Activated T-cell treated with anti-CD3 and anti-CD28 coated beads, Interleukin-2, amount 50 U/mL, for 1 hour (primary cell): ENCODE measurements at regions not wholly inside any gene's neighbourhood (a gene's known extent, or its start where the extent isn't known, plus 50 kb on each side); places are given as distances from the start of the nearest gene placed in this dataset.
A peak's percentile ranks its signal among the peaks of the same experiment; 100 is the strongest.
"Not testable (repeated sequence)": the region's sequence is repeated elsewhere in the genome, so short reads cannot be mapped to it uniquely, and the experiment has no call there.

Source experiments
- DNase-seq: peaks from one replicate; pipeline ENCODE4 v3.0.0-alpha.2; 2020

DNA sequence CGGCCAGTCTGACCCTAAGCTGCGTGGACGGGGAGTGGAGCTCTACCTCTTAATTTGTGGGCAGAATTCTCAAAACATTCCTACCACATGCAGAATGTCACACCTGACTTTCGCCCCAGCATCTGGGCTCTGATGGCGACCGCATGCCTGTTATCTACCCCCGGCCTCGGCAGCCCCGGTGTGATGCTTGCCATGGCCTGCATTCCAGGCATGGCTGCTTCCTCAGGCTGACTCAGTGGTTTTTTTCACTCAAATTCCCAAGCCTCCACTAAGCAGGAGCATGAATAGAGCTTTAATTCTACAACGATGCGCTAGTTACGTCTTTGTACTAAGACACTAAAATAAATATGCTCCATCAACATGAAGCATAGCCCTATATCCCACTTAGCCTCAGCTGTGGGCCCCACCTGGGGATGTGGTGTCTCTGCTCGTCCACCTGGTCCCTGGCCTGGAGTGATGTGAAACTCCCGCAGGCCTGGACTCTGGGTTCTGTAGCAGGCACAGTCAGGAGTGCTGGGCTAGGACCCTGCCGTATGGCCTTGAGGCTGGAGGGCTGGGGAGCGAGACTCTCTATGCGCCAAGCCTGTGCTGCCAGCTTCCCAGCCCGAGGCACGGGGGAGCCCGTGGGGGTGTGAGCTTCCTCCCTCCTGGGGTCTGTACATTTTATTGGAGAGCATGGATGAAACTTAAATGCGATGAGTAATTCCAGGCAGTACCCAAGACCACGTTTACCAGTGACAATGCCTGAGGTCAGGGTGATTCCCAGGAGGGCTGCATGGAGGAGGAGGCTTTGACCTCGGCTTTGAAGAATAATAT lies 153.2 kb downstream of the CTTN start:
- DNase-seq = no peak

DNA sequence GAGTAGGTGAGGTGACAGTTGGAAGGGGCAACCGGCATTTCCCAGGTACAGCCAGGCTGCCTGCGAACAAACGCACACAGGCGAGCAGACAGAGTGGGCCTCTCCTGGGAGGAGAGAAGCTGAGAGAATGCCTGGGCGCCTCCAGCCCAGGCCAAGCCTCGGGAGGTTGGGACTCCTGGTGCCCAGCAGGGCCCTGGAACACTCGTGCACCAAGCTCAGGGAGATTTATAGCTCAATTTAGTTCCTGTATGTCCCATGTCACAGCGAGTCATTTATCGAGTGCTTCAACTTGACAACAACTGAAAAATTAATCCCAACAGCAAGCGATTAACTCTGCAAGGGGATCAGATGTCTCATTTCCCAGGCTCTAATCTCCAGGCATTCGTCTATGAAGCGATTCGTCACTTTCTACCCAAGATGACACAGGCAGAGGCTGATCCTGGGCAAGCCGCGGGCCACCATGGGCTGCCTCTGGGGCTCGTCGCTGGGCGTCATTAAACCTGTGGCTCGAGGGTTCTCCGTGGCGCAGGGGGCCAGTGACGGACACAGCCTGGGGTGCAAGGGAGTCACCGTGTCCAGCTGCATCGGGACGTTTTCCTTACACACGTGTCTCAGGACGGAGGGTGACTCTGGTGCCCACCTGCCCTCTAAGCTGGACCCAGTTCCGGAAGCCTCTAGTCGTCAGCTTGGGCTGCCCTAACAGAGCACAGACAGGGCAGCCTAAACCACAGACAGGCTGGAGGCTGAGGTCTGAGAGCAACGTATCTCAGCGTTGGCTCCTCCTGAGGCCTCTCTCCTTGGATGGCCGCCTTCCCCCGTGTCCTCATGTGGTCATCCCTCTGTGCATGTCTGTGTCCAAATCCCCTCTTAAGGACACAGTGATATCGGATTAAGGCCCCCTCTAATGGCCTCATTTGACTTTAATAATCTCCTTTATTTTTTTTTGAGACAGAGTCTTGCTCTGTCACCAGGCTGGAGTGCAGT lies 154.1 kb downstream of the CTTN start:
- no peak for DNase-seq

DNA sequence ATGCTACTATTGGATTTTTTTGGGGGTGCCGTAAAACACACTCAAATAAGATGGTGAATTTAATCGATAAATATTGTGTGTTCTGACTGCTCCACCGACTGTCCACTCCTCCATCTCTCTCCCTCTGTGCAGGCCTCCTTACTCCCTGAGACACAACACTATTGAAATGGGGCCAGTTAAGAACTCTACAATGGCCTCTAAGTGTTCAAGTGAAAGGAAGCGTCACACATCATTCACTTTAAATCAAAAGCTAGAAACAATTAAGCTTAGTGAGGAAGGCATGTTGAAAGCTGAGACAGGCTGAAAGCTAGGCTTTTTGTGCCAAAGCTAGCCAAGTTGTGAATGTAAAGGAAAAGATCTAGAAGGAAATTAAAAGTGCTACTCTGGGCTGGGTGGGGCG lies 156.7 kb downstream of the CTTN start:
- DNase-seq = no peak

DNA sequence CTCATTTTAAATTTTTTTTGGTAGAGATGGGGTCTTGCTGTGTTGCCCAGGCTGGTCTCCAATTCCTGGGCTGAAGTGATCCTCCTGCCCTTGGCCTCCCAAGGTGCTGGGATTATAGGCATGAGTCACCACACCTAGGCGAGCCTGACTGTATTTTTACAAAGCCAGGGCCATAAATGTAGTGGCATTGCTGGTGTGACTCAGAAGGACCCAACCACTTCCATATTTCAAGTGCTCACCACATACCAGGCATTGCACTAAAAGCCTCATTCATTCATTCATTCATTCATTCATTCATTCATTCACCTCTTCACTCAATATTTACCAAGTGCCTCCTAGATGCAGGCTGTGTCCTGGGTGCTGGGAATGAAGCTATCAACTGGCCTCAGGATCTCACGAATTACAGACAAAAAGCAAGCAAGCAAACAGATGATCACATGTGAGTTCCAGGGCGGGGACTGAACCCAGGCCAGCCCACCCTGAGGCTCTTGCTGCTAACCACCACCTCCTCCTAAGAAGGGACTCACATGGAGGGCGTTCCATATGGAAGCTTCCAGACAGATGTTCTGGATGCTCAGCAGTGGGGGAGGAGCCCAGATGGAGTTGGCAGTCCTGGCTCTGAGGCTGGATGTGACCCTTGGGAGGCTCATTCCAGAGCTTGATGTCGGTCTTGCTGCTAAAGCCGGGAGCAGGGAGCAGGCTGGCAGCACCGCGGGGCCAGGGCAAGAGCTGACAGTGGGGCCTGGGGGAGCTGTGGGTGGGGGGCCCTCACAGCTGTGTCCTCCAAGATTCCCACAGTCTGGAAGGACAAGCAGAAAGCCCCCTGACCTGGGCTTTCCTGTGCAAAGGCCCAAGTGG lies 158.8 kb downstream of the CTTN start:
- no peak for DNase-seq

DNA sequence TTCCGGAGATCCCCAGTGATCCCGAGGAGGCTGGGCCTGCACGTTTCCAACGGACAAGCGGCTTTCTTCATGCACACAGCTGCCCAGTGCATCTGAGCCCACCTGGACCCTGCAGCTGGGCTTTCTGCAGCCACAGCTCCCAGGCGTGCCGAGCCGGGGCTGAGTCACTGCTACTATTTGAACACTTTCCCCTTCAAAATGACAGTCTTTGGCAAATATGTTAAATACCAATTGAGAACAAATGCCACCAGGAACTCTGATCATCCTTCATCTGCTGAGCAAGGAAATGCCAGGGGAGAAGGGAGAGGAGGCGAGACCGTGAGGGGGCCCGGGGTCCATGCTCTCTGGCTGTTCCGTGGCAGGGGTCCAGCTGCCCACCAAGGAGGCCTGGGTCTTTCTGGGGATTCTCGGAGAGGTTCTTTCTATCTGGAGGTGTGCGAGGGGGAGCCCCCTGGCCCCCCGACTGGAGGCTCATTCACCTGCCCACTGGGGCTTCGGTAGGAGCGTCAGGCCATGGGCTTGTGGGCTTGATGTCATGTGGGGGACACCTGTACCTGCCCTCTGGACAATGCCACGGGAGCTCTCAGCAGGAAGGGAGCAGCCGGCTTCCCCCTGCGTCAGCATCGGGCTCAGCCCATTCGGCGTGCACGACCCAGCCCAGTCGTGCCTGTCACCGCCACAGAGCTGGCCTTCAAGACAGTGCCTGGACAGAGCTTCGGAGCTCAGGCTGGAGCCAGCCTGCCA lies 159.6 kb downstream of the CTTN start:
- no peak for DNase-seq

DNA sequence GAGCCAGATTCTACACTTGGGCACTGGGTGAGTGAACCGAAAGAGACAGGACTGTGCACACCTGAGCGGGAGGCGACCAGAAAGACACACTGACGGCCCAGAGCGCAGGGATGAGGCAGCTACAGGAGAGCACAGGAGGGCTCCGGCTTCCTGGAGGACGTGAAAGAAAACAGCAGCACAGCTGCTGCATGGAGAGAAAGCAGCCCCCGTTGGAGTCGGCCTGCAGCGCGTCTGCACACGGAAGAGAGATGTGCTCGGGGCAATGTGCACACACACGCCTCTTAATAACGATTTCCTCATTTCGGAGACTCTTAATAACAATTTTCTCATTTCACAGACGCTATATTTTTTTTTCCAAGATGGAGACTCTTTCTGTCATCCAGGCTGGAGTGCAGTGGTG lies 160.4 kb downstream of the CTTN start:
- no peak for DNase-seq

DNA sequence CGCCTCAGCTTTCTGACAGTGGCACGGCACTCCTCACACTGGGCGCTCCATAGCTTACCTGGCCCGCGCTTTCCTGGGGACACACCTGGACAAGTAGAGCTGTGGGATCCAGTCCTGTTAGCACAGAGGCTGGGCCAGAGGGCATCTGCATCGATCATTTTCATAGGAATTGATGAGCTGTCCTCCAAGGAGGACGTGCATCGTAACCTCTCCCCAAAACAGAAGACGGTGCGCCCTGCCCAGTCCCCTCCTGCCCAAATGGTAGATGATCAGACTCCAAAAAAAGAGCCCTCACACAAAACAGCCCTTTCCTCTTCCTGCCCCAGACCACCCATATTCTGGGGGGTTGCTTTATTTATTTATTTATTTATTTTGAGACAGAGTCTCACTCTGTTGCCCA lies 161.2 kb downstream of the CTTN start:
- DNase-seq = no peak

DNA sequence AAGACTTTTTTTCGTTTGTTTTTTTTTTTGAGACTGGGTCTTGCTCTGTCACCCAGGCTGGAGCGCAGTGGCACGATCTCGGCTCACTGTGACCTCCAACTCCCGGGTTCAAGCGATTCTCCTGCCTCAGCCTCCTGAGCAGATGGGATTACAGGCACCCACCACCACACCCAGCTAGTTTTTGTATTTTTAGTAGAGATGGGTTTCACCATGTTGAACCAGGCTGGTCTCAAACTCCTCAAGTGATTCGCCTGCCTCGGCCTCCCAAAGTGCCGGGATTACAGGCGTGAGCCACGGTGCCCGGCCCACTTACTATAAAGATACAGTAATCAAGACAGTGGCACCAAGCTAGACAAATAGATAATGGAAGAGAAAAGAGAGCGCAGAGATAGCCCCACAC lies 162.3 kb downstream of the CTTN start:
- not testable (repeated sequence) for DNase-seq

DNA sequence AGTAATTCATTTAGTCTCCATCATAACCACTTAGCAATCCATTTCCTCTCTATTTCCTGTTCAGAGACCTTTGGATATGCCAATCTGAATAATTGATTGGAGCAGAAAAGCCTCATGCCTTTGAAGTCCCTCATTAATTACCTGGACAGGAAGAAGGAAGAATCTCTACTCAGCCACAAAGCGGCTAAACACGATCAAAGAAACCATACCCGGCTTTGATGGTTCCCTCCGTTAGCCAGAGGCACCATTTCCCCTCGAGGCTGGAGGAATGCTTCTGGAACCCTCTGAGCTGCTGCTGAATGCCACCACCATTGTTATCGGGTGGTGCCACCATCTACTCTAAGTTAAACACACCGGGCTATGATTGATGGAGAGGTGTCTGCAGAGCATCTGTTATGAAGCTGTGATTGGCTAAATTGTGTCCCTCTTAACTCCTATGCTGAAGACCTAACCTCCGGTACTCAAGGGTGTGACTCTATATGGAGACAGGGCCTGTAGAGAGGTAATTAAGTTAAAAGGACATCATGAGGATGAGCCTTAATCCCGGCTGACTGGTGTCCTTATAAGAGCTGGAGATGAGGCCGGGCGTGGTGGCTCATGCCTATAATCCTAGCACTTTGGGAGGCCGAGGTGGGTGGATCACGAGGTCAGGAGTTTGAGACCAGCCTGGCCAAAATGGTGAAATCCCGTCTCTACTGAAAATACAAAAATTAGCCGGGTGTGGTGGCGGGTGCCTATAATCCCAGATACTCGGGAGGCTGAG lies 168.6 kb downstream of the CTTN start:
- DNase-seq = no peak

DNA sequence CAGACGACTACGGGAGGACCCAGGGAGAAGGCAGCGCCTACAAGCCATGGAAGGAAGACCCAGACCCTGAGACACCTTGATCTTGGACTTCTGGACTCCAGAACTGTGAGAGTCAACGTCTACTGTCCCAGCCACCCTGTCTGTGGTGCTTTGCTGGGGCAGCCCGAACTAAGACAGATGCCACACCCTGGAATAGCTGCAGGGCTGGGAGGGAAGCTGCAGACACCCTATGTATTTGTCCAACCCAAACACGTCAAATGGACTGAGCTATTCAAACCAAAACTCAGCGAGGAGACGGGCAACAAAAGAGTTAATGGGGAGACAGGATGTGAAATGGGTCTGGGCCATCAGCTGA lies 169.3 kb downstream of the CTTN start:
- DNase-seq = no peak

DNA sequence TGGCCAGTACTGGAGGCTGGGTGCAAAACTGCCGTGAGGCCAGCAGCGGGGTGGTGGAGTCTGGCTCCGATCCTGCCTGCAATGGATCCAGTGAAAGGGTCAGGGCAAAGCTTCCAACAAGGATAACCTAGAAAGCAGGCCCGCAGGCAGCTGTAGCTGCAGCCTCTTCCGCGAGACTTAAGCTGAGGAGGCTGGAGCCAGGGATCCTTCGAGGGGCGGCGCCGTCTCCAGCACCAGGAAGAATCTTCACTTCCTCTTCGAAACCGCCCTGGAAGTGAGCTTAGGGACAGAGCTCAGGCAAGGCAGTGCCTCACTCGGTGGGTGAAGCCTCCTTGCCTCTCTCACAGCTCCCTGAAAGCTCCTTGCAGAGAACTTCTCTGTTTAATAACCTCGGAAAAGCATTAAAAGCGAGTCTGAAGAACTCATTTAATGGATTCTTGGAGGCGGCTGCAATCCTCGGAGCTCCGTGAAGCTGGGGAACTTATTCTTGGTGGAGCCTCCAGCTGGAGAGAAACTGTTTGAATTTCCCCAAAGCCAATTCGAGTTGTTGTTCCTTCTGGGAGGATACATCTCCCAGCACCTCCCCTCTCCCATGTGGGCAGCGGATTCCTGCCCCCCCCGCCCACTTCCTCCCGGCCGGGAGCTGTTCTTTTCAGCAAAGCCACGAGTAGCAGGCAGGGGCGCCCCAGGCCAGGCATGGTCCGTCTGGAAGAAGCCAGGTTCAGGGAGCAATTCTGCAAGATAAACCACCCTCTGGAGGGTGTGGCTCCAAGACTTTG lies 169.9 kb downstream of the CTTN start:
- DNase-seq = no peak

DNA sequence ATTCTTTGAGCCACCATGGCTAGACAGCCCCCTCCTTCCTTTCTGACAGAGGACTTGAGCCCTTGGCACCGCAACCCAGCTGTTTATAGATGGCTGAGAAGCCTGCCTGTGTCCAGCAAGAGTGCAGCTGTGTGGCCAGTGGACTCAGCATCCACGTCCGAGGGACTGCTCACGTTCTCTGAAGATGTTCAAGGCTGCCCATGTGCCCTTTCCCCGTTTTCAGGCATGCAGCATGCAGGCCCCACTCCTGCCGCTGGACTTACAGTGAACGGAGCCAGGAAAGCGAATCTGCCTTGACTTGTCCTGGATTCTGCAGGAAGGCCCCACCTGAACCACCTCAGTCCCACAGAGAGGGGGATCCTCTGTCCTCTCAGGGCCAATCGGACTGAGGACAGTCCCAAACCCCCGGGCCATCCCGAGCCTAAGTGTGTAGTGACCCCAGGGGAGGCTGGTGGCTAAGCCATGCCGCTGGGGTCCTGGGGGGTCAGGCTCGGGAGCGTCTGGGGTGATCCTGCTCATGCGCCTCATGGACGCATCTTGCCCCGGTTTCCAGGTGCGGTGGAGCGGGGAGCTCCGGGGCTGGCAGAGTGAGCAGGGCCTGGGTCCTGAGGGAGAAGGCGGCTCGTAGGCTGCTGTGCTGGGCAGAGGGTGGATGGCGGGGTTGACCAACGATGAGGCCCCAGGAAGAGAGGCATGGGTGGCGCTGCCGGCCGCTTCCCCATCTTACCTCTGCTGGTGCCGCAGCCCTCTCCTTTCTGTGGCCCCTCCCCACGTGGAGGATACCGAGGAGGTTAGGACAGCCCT lies 170.7 kb downstream of the CTTN start:
- no peak for DNase-seq

DNA sequence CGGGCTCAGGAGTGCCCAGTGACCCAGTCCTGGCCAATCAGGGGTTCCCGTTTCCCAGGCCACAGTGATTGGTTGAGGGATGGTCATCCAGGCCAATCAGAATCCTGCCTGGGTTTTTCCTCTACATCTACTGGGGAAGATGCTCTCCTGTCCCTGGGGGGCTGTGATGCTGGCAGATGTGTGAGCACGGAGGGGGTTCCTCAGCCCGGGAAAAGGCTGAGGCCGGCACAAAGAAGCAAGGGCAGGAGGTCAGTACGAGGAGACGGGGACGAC lies 171.2 kb downstream of the CTTN start:
- no peak for DNase-seq

DNA sequence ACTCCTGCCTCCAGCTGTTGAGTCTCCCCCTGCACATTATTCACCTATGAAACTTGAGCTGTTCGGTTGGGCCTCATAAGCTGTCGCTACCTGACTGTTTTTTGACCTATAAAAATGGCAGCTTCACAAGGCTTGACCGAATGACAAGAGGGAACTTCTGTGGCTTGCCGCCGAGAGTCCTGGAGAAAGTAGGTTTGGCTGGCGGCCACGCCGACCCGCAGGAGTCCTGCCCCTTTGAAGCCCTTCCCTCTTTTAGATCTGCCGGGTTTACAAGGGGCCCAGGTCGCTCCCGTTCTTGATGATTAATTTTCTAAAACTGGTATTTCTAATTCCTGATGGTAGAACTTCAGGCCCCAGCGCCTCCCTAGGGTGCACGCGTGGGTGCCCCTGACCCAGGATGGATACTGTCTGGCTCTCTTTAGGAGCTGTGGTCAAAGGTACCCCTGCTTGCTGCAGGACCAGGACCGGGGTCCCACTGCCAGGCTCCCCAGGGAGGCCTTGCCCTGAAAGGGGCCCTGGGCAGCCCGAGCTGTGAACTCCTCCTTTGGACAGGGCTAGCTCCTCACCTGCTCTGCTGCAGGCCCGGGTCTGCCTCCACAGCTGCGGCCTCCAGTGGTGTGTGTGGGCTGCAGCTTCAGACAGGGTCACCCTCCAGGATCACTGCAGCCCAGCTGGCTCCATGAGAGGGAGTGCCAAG lies 171.8 kb downstream of the CTTN start:
- no peak for DNase-seq

DNA sequence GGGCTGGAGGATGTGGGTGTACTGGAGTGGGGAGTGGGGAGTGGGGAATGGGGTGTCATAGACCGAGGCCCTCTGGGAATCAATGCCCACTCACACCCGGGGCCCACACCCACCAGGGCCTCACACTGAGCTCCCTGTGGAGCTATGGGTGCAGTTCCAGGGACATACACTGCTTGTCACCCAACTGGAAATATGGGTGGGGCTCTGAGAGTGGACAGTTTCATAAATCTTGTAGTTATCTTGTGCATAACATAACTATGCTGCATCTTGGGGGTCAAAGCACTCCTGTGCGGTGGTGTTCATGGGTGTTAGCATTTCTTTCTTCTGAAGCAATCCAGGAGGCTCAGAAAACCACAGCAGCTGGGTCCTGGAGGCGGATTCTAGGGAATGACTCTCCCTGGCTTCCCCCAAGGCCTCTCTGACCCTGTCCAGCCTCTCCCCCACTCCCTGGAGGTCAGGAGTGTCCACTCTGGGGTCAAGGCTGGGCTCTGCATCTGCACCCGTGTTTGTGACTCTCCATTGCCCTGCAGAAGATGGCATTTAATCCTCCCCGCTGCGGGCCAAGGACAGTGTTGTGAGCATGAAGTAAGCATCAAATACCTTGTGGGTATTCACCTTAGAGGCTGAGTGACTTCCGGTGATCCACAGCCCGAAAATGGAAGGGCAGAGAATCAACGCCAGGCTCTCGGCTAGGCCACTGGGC lies 172.5 kb downstream of the CTTN start:
- no peak for DNase-seq

DNA sequence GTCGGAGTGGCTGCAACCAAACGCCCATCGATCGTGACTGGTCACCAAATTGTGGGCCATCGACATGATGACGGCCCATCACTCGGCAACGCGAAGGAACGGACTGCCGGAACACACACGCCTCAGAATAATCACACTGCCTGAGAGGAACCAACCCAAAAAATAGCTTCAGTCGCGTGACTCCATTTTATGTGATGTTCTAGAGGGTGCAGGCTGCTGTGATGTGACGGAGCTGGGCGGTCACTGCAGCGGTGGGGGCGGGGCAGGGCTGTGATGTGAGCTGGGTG lies 174.6 kb downstream of the CTTN start:
- DNase-seq = no peak

DNA sequence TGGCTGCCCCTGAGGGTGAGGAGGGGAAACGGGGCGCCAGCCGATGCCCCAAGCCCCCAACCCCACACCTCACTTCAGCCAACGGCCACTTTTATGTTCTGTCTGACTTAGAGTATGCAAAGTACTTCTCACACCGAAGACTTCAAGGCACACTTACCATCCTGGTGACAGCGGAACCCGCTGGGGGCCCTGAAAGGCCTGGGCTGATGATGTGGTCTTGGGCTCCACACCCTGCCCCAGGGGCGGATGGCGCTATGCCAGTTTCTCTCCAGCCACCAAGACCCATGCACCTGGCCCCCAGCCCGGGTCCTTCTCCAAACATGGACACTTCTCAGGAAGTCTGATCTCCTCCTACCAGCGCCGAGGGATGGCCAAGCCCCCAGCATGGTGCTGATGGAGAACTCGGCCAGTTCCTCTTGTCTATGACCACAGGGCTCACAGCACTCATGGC lies 175.4 kb downstream of the CTTN start:
- peak; percentile 12 for DNase-seq

DNA sequence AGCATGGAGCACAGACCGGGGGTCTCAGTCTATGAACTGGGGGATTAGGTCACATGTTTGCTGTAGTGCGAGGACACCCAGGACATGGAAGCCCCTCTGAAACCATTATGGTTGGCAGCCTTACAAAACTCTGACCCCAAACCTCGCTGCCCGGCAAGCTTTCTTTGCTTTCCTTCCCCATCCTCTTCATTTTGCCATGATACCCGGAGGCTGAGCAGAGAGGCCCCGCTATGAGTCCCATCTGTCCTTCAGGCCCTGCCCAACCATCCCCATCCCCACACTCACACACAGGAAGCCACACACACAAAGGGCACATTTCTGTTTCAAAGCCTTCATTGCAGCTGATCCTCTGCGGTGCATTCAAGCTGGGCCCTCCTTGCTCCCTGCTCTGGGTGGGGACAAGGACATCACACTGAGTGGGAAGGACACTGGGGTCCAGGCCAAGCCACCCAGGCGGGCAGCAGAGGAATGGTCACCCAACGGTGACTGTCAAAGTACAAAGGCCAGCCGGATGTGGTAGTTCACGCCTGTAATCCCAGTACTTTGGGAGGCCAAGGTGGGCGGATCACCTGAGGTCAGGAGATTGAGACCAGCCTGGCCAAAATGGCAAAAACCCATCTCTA lies 176.5 kb downstream of the CTTN start:
- DNase-seq = peak; percentile 10
